HG03097 (cell line): ENCODE measurements at regions not wholly inside any gene's neighbourhood (a gene's known extent, or its start where the extent isn't known, plus 50 kb on each side); places are given as distances from the start of the nearest gene placed in this dataset.
A peak's percentile ranks its signal among the peaks of the same experiment; 100 is the strongest.

Experiments
- ATAC-seq: cut with Tn5 transposase; IDR thresholded peaks from one replicate; pipeline ENCODE4 v1.9.1; 2021; ENCODE audit not compliant: unreplicated experiment, low FRiP score

DNA sequence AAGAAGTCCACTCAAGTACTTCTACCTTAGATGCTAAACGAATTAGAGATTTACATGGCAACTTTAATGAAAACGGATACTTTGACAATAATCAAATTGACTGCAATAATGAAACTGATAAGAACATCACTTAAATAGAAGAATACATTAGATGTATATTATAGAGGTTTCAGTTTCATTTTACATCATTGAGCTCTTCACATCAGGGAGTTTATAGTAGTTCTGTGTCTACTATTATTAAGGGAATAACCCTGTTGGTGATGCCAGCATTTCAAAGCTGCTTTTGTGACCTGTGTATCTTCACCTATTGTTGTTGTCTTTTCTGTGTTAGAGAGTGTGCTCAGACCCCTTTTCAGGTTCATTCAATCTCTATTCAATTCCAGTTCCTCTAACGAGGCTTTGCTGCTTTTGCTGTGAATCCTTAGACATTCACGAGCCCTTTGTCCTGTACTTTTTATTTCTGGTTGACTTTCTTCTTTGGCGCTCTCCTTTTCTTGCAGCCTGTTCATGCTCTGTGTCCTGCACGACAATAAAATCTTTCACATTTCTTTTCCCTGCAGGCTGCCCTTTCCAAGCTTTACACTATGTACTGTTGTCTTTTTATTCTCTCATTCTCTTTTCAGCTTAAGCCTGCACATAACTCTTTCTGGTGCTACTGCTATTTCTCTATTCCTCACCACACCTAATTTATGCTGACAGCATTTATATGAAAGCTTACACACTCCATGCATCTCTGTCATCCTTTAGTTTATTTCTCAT is 232.1 kb downstream of the CPE start:
- no peak for ATAC-seq

DNA sequence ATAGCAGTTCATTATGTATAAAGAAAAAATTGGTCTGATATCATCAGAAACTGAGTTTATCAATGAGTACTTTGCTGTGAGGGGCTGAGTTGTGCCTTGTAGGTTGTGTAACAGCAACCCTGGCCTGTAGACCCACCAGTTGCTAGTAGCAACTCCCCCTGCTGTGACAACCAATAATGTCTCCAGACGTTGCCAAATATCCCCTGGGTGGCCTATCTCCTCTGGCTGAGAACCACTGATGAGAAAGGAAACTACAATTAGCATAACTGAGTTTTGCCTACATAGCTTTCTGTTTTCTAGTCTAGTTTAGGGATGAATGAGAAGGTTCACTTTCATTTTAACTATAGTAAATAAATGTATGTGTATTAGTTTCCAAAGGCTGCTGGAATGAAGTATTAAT is 234.1 kb downstream of the CPE start:
- ATAC-seq = peak; percentile 97

DNA sequence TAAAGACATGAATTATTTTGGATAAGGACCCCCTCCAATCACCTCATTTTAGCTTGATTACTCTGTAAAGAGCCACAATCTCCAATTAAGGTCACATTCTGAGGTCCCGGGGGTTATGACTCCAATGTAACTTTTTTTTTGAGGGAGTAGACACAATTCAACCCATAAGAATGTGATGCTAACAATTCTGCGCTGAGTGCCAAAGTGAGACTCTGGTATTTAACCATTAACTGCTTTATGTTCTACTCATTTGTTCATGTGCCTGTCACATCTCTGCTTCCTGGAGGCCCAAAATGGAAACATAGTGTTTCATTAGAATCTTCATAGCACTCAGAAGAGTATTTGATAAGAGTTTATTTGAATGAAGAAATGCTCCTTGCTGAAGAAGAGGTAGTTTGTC is 234.8 kb downstream of the CPE start:
- ATAC-seq = no peak

DNA sequence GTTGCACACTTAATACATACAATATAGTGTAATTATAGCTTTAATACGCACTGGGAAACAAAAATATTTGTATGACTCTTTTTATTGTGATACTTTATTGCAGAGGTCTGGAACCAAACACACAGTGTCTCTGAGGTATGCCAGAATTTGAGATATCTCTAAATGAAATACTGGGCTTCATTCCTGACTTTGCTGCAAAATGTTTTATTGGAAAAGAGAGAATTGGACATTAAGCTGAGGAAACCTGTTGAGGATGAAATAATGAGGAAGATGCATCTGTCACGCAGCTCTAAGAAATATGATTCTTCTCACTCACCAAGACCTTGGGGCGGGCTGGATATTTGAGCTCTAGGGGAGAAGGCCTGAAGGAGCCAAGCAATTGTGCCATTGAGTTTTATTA is 242.1 kb downstream of the CPE start:
- no peak for ATAC-seq

DNA sequence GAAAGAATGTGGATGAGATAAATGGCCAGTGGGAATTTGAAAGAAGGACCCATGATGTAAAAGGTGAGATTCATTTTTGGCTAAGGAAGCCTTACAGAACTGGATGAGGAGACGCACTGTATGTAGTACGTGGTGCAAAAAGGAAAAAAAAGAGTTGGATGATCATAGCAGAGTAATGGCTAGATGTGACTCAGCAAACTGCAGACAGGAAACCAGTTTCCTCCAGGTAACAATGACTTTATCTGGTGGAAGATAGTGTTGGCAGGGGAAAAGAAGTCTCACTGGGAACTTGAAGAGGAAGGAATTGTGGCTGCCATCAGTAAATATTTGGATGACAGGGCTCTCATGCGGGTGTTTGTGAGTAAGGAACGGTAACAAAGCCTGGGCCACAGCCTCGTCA is 243.2 kb downstream of the CPE start:
- no peak for ATAC-seq

DNA sequence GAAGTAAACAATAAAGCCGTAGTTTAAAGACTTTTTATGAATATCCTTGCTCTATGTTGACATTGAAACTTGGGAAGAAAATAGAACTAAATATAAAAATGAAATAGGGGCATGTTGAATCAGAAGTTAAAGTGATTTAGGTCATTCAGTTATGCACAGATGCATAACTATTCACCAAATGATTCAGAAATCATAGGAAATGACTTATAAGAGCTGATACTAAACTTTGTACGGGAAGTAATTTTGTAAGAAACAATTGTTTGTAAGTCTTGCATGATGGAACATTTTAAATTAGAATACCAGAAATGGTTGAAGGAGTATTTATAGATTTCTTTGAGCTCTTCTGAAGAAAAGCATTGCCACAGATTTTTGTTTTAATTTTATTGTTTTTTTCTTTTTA is 246.5 kb downstream of the CPE start:
- no peak for ATAC-seq

DNA sequence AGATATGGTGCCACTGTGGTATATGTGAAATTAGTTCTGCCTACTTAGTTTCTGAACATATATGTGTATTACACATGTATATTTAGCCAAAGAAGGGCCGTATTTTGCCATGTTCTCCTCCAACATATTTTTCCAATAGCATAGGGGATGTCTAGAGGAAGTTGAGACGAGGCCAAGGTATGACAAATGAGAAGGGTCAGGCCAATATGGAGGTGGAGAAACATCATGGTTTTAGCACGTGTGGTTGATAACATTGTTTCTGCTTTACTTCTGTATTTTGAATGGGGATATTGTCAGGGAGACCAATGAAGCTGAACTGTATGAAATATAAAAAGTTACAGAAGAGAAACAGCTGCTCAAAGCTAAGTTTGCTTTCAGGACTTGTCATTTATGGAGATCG is 246.7 kb upstream of the TLL1 start:
- no peak for ATAC-seq

DNA sequence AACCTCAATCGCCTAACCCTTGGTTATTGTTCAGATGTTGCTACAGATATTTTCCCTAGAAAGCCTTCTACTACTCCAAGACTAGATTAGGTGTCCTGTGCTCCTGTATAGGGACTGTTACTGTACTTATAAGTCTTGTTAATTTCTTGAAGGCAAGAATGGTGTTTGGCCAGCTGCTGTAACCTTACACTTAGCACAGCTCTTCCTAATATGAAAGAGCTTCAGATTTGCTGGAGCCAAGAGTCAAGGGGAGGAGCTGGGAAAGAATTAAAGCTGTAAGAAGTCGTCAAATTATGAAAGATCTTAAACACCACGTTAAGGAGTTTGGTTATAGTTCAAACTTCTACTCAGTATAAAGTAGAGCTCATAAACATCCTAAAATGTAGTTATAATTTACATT is 245.9 kb upstream of the TLL1 start:
- no peak for ATAC-seq

DNA sequence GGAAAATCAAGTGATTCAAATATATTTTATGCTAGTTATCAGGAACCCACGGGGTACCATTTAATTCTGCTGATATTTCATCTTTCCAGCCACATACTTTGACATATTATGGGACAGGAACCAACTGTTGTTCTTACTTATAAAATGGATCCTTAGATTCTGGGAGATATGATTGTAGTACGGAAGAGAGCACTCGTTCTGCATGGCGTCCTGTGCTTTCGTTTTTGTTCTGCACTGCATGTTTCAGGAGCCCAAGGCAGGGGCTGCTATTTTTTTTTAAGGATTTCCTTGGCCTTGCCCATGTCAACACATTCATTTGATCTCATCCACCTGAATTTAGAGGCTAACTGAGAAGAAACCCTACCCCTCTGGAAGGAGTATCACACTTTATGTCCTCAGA is 245.5 kb upstream of the TLL1 start:
- no peak for ATAC-seq

DNA sequence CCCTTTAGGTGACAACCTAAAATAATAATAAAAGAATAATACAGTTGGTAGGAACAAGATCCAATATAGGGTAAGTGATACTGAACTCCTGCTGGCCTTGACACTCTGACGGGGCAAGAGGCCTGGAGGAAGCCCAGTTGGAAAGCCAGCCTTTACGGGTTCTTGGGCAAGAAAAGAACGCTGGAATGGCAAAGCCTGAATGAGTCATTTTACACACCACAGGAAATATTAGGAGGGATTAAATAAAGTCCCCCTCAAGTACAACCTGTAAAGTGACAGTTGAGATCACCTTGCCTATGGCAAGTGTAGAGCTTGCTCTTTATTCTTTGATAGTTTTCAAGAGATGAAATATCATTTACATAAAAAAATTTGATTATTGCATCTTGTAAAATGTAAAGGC is 244.5 kb upstream of the TLL1 start:
- no peak for ATAC-seq

DNA sequence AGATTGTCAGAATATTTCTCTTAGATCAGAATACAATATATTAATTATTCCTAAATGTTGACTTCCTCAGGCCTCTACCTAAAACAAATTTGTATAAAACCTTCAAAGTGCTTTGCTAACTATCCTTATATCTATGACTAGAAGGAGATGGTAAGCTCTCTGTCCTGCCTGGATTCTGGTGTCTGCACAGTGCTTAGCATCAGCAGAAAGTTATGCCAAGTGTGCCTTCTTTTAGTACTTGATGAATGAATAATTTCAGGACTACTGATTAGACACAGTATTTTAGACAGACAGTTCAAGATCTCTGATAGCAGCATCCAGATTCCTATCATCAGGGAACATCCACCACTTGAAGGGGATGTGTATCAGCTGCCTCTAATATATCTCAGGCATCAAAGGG is 242.4 kb upstream of the TLL1 start:
- ATAC-seq = no peak

DNA sequence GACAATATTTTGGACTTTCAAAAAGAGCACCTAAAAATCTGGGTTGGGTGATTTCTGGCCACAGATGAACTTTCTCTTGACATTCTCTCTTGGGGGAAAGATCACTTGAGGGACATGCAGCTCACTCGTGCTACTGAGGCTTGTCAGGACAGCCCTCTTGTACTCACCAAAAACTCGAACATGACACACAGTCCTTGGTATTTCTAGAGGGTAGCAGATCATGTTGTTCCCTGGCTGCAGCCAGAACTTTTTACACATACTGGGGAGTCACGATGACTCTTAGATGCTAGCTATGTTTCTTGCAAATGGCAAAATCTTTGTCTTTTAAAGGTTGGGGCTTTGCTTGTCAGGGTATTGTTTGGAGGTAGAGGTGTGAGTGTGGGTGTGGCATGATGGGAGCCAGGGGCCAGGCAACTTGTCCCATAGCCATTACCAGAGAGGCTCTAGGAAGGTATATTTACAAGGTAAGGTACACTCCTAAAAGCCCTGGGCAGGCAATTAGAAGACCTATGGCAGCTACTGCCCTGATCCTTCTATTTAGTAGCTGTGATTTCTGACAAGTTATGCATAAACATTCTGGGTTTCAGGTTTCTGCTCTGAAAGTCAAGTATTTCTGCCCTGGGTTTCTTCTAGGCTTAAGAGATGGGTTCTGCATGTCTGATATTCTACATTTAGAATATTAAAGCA is 241.7 kb upstream of the TLL1 start:
- no peak for ATAC-seq

DNA sequence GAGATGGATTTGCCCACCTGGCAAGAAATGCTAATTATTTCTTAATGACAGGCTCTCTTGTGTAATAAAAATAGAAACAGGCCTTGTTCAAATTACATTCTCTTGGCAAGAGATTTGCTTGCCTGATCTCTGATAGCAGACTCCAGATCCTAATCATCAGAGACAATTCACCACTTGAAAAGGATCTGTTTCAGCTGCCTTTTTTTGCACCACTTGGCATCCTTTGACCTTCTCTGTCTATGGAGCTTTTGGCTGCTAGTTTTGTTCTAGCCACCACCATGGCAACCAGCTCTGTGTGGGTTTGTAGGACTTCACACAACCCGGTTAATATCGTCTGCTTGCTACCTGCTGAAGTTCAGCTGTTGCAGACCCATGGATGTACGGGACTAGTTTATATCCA is 241.1 kb upstream of the TLL1 start:
- no peak for ATAC-seq

DNA sequence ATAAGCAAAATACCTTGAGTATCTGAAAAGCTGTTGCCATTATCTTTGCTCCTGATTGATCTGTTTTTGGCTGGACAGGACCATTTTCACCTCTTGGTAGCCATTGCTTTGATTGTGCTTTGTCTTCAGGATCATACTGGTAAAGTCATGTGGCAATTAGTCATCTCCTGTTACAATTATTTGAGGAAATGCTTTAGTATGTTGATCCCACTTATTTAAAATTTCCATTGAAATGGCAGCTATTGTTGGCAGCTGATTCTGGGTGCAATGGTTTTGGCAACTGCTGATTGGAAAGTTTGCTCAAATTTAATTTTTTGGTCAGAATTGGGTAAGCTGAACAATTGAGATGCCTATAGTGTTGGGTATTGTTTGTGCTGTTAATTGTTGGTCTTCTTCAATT is 238.3 kb upstream of the TLL1 start:
- ATAC-seq = no peak

DNA sequence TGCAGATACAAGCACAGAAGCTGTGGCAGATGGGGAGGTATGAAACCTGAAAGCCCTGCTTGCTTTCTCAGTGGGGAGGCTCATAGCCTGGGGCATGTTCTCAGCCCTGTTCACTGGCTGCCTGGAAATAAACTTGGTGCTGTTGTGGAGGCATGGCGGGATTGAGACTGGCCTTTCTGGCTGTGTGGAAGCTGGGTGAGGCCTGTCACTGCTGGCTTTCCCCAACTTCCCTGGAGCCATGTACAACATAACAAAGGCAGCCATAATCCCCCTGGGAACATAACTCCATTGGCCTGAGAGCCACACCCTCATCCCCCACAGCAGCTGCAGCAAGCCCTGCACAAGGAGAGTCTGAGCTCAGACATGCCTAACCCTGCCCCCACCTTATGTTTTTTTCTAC is 237.7 kb upstream of the TLL1 start:
- ATAC-seq = no peak

DNA sequence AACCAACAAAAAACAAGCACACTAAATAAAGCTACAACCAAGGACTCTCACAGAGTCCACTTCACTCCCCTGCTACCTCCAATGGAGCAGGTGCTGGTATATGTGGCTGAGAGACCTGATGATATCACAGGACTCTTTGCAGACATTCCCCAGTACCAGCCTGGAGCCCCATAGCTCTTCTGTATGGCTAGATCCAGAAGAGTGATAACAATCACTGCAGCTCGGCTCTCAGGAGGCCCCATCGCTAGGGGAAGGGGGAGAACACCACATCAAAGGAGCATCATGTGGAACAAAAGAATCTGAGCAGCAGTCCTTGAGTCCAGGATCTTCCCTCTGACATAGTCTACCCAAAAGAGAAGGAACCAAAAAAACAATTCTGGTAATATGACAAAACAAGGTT is 237.1 kb upstream of the TLL1 start:
- no peak for ATAC-seq

DNA sequence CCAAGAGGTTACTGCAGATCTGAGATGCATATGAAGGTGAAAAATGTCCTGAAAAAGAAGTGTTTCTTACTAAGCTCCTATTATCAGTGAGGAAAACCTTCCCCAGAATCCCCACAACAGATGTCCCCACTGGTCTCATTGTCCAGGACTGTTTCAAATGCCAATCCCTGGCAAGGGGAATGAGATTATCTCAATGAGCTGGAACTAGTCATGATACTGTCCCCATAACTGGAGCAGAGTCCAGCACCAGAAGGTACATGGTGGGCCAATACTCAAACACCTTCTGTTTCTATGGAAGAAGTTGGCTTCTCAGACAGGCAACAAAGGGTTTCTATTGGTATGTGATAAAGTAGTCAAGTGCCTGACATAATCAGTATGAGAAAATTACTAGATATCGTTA is 221.1 kb upstream of the TLL1 start:
- ATAC-seq = no peak

DNA sequence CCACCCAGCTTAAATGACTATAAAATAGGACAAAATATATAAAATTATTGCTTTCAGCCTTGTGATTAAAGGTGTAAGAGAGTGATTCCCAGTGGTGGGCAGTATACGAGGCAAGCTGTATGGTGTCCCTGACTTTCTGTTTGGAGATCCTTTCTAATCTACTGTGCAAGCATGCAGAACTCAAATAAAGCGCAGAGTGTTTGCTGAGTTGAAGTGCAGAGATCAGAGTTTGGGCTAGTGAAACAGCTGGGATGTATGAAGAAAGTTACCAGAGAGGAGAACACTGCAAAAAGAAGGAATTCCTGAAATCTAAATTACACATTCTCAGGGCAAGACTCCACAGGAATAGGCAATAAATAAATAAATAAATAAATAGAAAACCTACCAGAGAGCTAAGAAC is 218.5 kb upstream of the TLL1 start:
- ATAC-seq = no peak

DNA sequence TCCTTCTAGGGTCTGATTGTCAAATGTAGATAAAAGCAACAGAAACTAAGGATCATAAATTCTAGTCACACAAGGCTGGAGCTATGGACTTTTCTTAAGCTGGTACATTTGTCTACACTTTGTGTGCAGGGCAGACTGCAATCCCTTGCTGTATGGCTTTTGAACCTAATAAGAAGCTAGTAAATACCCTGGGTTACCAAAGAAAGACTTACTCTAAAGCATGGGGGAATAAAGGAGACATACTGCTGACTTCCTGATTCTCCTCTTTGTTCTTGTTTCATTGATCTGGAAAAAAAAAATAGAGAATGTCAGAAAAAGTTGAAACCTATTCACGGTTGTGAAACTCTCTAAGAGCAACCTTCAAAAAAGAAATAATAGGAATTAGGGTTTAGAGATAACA is 216.6 kb upstream of the TLL1 start:
- no peak for ATAC-seq

DNA sequence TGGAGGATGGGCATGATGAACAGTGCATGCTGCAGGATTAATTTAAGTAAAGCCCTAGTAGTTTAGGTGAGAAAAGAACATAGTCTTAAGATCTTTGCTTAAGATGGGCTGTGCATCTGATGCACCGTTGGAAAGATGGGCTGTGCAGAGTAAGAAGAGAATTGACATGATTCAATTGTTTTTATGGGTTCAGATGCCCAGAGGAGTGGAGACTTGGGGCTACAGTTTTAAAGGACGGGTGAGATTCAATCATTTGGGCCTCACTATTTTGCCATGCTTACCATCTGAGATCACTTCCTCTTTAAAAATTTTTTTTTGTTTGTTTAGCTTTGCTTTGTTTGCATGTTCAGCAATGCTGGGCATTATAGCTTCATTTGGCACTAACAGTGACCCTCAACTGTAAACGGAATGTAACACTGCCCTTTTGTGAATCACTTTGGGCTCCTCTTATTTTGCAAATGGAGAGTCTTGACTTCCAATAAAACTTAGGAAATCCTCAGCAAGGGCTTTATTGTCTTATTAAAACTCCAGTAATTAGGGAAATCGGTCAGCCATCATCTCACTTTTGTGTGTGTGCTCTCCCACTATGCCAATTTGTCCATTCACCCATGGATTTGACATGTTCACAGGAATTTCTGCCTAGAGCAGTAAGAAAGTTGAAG is 216.1 kb upstream of the TLL1 start:
- no peak for ATAC-seq

DNA sequence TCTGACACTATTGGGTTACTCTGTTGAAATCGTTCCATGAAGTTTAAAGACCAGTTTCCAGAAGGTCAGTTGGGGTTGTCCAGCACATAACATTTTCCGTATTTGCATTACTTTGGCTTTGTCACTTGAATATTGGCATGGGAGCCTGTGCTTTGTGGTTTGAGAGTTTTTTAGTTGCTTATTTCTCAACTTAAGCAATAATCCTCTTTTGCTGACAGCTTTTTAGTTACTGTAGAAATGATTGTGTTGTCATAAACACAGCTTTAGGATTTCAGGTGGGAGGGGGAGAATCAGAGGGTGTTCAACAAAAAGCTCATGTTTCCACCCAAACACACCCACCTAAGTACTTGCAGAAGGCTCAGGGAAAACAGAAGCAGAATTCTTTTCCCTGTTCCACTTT is 210.7 kb upstream of the TLL1 start:
- ATAC-seq = no peak

DNA sequence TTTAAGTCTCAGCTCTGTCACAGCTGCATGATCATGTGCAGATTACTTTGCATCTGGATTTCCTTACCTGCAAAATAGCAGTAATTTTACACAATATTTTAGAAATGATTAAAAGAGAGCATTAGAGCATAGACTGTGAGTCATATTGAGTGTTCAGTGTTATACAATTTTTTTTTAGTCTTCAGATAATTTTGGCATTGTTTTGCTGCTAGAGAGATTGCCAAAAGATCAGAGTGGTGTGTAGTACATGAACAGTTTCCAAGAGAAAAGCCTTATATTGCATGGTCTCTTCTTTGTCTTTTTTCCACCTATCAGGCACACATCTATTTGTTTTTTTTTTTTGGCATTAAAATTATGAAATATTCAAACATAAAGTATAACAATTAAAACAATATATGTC is 209.6 kb upstream of the TLL1 start:
- no peak for ATAC-seq
